Hindlimb muscle (tissue), 1 donor: ENCODE measurements at regions not wholly inside any gene's neighbourhood (a gene's known extent, or its start where the extent isn't known, plus 50 kb on each side); places are given as distances from the start of the nearest gene placed in this dataset.
"Not testable (repeated sequence)": the region's sequence is repeated elsewhere in the genome, so short reads cannot be mapped to it uniquely, and the experiment has no call there.

Source experiments
- DNase-seq: peaks from one replicate; pipeline ENCODE4 v3.0.0-alpha.2; 2013

DNA sequence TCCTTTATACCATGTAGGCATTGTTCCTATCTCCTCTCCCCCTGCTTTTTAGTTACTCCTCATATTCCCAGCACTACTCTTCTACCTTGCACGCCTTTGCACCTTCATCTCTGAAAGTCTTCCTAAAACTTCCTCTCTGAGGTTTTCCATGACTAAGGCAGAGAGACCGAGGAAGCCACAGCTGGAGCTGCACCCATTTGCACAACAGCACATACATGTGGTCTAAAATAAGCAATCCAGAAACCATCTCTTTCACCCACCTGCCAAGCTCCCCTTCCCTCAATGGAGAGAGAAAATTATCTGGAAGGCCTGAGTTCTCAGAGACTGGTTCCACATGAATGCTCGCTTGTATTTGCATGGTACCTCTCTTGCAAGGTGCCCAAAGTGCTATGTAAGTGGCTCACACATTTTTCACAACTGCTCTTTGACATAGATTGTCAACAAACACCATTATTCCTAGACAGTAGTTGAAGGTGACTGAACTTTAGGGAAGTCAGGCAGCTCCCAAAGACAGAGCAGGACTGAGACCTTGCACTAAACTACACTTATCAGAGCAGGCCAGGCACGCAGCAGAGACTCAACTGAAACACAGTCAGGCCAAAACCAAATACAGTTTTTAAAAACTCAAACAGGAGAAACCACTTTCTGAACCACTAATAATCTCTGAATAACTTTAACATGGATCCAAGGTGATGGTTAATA, 313.2 kb downstream of the TFAP2A start:
- DNase-seq, result no peak

- DNase-seq, result peak; percentile 17
Observed at GRCh38 chr6:10099529-10100140, 315.2 kb downstream of the TFAP2A start.

DNA sequence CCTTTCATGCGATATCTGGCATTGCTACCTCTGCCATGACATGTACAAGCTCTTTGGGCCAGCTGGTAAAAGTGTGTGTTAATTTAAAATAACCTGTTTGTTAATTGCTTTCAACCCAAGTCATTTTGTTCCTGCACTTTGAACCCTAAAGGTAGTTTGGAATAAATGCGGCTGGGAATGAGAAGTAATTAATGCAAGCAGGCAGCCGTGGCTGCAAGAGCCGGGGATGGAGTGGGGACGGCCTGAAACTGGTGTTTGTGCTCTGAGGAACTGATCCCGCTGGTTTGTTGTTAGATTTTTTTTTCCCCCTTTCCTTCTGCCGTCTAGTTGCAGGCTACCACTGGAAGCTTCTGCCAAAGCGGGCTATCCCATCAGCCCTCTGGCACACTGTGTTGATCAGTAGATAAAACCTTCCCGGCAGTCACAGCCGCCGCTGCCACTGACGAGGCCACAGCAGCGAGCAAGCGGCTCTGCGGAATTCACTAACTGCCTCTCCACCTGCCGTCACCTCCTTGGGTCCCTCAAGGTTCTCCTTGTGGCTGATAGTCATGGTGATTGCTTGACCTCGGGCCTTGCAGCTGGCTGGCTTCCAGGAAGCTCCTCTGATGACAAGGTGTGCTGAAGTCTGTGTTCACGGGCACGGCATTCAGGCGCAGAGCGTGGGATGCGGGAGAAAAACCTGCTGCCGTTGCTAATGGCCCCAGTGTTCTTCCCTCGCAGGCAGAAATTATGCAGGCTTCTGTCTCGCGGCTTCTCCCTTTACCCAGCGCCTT, 315.9 kb downstream of the TFAP2A start:
- no peak for DNase-seq

- no peak for DNase-seq
Observed at GRCh38 chr6:10093282-10093681, 321.6 kb downstream of the TFAP2A start.

GRCh38 chr6:10084111-10084986, 330.5 kb downstream of the TFAP2A start:
- no peak for DNase-seq

- no peak for DNase-seq
Observed at GRCh38 chr6:10082385-10082784, 332.5 kb downstream of the TFAP2A start.

- no peak for DNase-seq
Observed at GRCh38 chr6:10081957-10082356, 332.9 kb downstream of the TFAP2A start.

GRCh38 chr6:10081075-10081474, 333.8 kb downstream of the TFAP2A start:
- DNase-seq, result no peak

- no peak for DNase-seq
Observed at GRCh38 chr6:10080561-10080960, 334.3 kb downstream of the TFAP2A start.

DNA sequence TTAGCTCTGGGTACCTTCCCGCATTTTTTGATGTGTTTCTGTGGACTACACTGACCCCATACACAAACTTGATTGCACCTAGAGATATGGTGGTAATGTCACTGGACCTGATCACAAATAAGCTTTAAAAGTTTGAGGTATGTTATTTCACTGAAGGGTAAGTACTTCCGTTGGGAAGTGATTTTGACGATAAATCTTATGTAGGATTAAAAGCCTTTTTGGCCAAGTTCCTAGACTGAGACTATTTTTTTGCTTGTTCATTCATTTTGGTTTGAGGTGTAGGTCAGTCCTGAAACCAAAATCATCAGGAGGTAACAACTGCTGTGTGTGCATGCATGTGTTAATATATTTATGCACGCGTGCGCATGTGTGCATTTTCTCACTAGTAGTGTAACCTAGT, 336.3 kb downstream of the TFAP2A start:
- DNase-seq, result no peak

GRCh38 chr6:10074726-10075125, 340.1 kb downstream of the TFAP2A start:
- DNase-seq, result not testable (repeated sequence)

- no peak for DNase-seq
Observed at GRCh38 chr6:10073341-10073740, 341.5 kb downstream of the TFAP2A start.

DNA sequence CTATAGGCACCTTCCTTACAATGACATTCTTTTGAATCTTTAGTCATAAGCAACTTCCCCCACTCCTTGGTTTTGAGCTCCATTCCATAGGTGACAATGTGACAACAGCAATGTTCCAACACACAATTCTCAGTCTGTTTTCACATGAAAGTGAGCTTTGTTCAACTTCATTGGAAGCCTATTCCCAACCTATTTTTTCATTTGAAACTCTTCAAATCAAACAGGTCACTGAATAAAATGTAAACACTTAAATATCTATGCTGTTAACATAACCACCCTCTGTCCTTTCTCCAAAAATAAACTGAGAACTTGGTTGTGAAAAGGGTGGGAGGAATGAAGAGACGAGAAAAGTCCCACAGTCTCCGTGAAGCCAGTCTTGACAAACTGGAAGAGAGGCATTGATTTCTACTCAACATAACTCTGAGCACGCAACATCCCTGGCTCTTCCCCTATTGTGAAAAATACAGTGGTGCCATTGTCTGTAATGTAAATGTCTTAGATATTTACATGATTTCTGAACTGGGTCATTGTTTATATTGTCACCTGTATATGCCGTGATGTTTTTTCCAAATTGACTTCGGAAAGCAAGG, 343.1 kb downstream of the TFAP2A start:
- DNase-seq, result no peak

DNA sequence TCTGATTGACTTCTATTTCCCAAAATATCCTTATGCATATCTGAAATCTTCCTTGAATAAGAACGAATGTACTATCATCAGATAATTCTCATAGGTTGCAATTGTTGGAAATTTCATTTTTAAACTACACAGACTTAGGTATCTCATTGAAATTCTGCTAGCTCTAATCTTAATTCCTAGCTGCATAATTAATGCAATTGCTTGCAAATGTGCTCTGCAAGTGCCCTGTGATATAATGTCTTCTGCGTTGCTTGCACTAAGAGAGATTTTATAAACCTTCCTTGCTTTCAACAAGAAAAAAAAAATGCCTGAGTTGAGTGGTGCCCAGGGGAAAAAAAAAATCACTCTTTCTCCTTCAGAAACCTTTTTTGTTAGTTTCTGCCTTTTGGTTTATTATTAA, 354.9 kb downstream of the TFAP2A start:
- no peak for DNase-seq

GRCh38 chr6:10054672-10055071, 360.2 kb downstream of the TFAP2A start:
- DNase-seq, result no peak

DNA sequence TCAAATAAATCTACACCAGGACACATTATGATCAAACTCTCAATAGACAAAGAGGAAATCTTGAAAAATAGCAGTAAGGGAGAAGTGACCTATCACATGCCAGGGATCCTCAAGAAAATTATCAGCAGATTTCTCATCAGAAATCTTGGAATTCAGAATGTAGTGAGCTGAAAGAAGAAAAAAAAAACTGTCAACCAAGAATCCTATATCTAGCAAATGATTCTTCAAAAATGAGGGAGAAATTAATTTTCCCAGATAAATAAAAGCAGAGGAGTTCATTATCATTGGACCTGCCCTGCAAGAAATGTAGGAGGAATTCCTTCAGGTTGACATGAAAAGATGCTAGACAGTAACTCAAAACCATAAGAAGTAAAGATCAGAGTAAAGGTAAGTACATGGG, 363.6 kb downstream of the TFAP2A start:
- no peak for DNase-seq

DNA sequence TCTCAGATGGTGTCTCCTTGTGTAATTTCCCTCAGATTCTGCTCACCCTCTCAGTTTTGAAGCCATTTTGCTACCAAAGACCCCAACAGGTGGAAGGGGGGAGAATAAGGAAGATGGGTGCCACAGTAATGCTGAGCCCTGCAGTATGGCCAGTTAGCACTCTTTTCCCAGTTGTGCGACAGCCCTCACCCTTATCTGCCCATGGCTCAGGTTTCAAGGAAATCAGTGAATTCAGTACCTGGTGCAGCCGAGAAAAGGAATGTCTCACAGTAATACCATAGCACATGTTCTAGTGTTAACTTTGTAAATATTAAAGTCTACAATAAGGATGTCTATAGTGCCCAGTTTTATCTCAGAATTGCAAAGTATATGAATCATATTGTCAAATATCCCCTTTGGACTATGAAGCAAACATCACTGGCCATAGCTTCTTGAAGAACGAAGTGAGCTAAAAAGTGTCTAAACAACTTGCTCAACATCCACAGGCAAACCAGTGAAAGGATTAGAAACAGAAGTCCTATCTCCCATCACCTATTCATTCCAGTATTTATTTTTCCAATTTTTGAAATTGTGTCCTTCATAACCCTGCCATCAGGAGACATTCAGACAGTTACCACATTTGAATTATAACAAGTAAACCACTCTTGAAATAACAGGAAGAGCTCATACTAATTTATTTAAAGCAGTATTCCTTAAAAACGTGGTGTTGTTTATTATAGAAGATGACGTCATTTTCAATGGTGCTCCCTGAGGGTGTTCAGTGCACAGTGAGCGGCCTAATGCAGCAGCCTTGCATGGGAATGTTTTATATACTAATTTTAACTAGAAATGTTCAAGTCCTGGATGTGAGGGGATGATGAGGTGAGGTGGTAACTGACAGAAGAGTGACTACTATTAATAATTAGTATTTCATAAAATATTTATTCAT, 366.2 kb downstream of the TFAP2A start:
- DNase-seq, result no peak

- DNase-seq, result no peak
Observed at GRCh38 chr6:10042280-10042679, 372.6 kb downstream of the TFAP2A start.

DNA sequence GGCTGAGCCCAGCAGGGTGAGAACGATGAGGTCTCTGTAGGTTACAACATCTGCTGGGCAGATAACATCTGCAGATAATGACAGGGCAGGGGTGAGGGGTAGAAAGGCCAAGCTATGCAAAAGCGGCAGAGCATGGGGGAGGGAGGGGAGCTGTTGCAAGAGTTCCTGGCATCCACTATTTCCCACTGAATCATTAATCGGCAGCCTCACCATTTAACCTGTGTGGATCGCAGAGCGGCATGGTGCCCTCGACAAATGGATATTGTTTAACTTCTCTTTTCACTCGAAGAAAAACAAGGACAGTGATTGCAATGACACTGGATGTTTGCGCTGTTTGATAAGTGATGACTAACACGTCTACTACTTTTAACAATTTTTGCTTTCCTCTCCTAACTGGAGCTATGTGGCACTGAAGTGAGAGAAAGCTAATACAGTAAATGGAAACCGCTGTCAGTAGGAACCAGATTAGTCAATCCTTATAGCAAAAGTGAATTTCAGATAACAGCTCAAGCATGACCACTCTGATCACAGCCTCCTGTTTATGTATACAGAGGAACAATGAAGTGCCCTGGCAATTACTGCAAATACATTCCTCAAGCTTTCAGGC, 381.5 kb downstream of the TFAP2A start:
- no peak for DNase-seq

GRCh38 chr6:10031617-10032016, 383.3 kb downstream of the TFAP2A start:
- no peak for DNase-seq
